Psoas muscle (tissue), 7 donors: ENCODE measurements at regions not wholly inside any gene's neighbourhood (a gene's known extent, or its start where the extent isn't known, plus 50 kb on each side); places are given as distances from the start of the nearest gene placed in this dataset.
"Not testable (repeated sequence)": the region's sequence is repeated elsewhere in the genome, so short reads cannot be mapped to it uniquely, and the experiment has no call there.

Experiments
- ATAC-seq, 4 donors: fragments of 200-7000 bp; cut with Tn5 transposase; one replicate each; pipeline ENCODE4 v1.9.1; 2020; ENCODE audit warnings: moderate library complexity in 3 of 4, mild to moderate bottlenecking in 2 of 4
- DNase-seq, 2 donors: peaks; one replicate each; pipeline ENCODE4 v3.0.0-alpha.2; 2020
- H3K27ac ChIP-seq: fragments of 200-600 bp; one replicate; pipeline ENCODE4 v1.8.0; 2022
- H3K27me3 ChIP-seq, 3 donors: fragments of 200-600 bp in 1 of 3; one replicate each; pipeline versions ENCODE4 v1.6.1 to v1.8.0; 2013 to 2022; ENCODE audit warnings: low read length in 2 of 3, mild to moderate bottlenecking in 2 of 3, moderate library complexity in 1 of 3; ENCODE audit not compliant: insufficient read depth in 3 of 3
- H3K36me3 ChIP-seq, 2 donors: fragments of 200-600 bp in 1 of 2; one replicate each; pipeline versions ENCODE4 v1.6.1 to v1.8.0; 2013 to 2022; ENCODE audit warnings: low read depth in 1 of 2, mild to moderate bottlenecking in 1 of 2, moderate library complexity in 1 of 2; ENCODE audit not compliant: insufficient read depth in 1 of 2
- H3K4me1 ChIP-seq: fragments of 200-600 bp; one replicate; pipeline ENCODE4 v1.8.0; 2022
- H3K4me3 ChIP-seq: fragments of 200-600 bp; one replicate; pipeline ENCODE4 v1.8.0; 2022; ENCODE audit warnings: mild to moderate bottlenecking
- H3K9me3 ChIP-seq: fragments of 200-600 bp; one replicate; pipeline ENCODE4 v1.8.0; 2022
- WGBS, 3 donors: extraction: QIAGEN DNeasy Blood & Tissue Kit; methylation state at CpG; one replicate each; pipeline versions ENCODE4 v1.1.6 to v1.1.7; 2013; 5-methylcytosine and 5-hydroxymethylcytosine counted together
- intact Hi-C, 2 donors: fragments of 100-400 bp; cut with DNase I; formaldehyde crosslinking; loops; one replicate each; pipeline versions ENCODE4 v1.11.0 to v1.14.2; 2022
- TF ChIP-seq, protein P1 (sequence below): fragments of 200-600 bp; IDR thresholded peaks from one replicate; pipeline ENCODE4 v1.8.0; 2022; ENCODE audit warnings: antibody characterized with exemption
- donor health status: healthy with polysubstance abuse.
- donor health status: DM: no; HTN: no; CAD: no; lungs with moderate emphysema.
- donor health status: Bipolar disorder and iron deficiency.
- donor health status: healthy.
- donor health status: DM: yes; HTN: yes; CAD: no.
- donor health status: DM: no; HTN: no; CAD: no.
- donor health status: DM: yes; HTN: yes; CAD: no.

DNA sequence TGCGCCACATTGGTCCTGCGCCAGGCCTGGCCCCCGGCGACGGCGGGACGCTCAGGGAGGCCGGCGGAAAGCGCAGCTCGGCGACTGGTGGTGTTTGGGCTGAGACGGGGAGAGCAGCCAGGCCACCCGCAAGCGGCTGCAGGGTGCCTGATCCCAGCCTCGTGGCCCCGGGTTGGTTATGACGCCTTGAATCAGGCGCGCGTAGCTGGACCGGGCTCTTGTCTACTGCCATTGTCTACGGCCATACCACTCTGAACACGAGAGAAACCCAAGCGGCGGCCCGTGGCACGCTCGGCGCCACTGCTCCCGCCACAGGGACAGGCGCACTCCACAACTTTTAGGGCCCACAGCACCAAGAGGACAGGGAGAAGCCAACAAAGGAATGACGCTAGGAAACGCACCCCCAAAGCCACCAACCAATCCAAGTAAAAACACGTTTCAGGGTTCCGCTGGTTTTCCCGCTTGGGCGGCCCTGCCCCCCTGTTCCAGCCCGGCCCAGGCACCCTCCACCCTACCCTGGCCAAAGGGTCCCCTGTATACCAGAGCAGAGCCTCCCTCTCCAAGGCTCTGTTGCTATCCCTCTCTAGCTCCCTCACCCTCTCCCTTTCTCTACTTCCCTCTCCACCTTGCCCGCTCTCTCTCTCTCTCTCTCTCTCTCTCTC, 1849.3 kb upstream of the DEFB115 start:
- TF ChIP-seq, protein P1, sequence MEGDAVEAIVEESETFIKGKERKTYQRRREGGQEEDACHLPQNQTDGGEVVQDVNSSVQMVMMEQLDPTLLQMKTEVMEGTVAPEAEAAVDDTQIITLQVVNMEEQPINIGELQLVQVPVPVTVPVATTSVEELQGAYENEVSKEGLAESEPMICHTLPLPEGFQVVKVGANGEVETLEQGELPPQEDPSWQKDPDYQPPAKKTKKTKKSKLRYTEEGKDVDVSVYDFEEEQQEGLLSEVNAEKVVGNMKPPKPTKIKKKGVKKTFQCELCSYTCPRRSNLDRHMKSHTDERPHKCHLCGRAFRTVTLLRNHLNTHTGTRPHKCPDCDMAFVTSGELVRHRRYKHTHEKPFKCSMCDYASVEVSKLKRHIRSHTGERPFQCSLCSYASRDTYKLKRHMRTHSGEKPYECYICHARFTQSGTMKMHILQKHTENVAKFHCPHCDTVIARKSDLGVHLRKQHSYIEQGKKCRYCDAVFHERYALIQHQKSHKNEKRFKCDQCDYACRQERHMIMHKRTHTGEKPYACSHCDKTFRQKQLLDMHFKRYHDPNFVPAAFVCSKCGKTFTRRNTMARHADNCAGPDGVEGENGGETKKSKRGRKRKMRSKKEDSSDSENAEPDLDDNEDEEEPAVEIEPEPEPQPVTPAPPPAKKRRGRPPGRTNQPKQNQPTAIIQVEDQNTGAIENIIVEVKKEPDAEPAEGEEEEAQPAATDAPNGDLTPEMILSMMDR, result no peak
- ATAC-seq (peak in 1 of 4 donors; percentile 19), DNase-seq (peak in 1 of 2 donors; percentile 46)
- intact Hi-C loops, result no loop called here
- Histone ChIP-seq H3K36me3 (no peaks in the 10 kb centered on the region), H3K4me1 (no peaks in the 10 kb centered on the region), H3K9me3 (no peaks in the 10 kb centered on the region), H3K27me3 (peaks cover 0 to 7% (median 0%) of the 10 kb centered on the region in 3 donors), H3K4me3 (no peak overlapping the region), H3K27ac (no peak overlapping the region)
- WGBS, 3 donors, result 39 to 54% (median 45%) methylated on average over 35 to 40 of the region's 40 CpGs

DNA sequence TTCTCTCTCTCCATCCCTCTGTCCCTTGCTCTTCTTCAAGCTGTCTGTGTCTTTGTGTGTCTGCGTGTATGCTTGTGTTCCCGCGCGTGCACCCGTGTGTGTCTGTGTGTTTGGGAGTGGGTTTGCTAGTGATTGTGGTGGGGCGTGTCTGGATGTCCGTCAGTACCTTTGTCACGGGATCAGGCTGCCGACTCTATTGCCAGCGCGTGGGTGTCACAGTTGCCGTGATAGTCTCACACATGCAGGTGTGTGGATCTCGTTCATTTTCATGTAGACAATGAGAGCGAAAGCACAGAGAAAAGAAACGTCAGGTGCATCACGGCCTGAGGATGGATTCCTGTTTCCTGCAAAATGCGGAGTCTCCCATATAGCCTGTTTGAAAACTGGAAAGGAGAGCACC, 1848.8 kb upstream of the DEFB115 start:
- DNase-seq, H3K36me3 ChIP-seq, H3K9me3 ChIP-seq, intact Hi-C loops, H3K27ac ChIP-seq, H3K4me3 ChIP-seq, H3K4me1 ChIP-seq, ATAC-seq, H3K27me3 ChIP-seq: not testable (repeated sequence)
- 50 to 57% (median 54%) methylated on average over 17 of the region's 17 CpGs for WGBS, 3 donors

DNA sequence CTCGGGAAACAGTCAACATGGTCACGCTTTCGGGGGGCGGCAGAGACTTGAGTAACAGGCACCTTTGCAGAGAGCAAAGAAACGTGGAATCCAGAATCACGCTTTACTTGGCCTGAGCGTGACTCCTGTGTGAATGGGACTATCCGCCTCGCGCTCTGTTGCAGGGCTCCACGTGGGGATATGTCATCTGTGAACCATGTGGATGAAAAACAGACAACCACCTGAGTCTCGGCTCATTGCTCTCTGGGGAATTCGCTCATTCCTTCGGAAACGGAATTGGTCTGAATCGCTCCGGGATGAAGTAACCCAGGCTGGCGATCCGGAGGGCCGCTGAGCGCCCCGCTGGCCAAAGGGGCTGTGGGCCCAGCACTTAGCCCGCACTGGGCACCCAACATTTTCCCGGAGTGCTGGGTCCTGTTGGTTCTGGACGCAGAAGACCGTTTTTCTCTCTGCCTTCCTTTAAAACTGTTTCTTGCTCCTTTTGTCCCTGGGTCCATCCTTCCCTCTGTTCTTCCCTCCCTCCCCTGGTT, 1848.2 kb upstream of the DEFB115 start:
- H3K27me3 ChIP-seq, result not testable (repeated sequence)
- WGBS, 3 donors, result 47 to 58% (median 48%) methylated on average over 26 of the region's 26 CpGs

DNA sequence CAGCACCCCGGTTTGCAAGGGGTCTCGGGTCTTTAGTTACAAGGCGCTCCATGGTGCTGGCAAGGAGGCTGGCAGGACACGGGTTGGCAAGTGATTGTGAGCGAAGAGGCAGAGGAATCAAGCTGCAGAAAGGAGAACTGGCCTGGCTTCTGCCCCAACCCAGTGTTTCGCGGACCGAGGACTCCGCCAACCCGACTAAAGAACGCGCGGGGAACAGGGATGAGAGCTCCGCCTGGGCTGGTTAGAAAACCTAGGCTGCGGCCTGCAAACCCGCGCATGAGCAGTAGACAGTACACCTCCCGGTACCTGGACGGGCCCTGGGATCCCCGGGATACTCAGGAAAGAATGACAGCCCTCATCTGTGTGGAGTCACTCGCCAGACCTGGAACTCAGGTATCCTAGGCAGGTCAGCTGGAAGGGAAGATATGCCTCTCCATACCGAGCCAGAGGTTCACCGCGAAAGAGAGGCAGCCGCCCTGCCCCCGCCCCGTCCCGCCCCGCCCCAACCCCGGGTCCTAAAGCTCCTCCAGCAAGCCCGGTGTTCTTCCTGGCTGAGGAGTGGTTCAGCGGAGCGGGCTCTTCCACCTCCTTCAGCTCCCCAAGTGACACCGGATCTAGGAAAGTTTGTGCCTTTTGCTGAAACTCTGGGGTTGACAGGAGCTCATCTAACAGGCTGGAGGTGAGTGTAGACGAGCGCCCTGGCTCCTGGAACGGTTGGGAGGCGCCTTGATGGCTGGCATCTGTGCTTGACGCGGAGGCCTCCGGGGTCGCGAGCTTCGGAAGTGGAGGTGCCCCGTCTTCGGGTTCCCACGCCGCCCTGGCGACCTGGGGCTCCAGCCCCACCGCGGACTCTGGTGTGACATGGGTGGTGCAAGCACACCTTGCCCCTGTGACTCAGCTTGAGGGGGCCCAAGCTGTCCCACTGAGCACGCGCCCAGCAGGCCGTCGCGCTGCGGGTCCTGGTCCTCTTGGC, 1847.3 kb upstream of the DEFB115 start:
- H3K27me3 ChIP-seq, result peaks cover 0 to 7% (median 0%) of the 10 kb centered on the region in 3 donors
- peak in 1 of 4 donors; percentile 27 for ATAC-seq
- WGBS, 3 donors, result 40 to 49% (median 43%) methylated on average over 55 to 57 of the region's 57 CpGs

More for the DNA sequence above, 1848.2 kb upstream of the DEFB115 start:
- H3K9me3 ChIP-seq, ATAC-seq, H3K27ac ChIP-seq, DNase-seq, H3K36me3 ChIP-seq, H3K4me1 ChIP-seq, H3K4me3 ChIP-seq, intact Hi-C loops: not testable (repeated sequence)

DNA sequence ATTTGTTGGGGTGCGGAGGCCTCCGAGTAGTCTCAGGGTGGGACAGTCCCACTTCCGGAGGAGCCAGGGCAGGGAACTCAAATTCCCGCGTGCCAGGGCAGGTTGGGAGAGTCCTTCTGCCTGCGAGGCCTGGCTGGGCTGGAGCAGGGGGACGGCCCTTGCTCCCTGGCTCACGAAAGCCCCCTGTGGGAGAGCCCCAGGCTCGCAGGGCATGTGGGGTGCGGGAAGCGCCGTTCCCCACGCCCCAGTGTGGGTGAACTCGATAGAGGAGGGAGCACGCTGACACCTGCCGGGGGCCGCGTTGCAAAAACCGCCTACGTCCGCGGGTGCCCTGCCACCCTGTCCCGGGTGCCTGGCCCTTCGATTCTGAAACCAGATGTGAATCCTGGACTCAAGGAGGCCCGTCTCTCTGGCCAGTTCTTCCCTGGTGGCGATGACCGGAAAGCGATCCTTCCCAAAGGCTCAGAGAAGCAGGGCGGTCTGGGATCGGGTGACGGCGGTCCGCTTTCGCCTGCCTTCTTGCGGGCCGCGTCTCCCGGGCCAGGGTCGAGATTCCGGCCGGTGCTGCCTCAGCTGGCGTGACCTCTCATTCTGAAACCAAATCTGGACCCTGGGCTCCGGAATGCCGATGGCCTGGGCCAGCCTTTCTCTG, 1846.5 kb upstream of the DEFB115 start:
- no peak overlapping the region for H3K4me3 ChIP-seq
- H3K36me3 ChIP-seq, result no peaks in the 10 kb centered on the region
- DNase-seq (peak in 1 of 2 donors; percentile 43), ATAC-seq (no peak)
- intact Hi-C loops, result no loop called here
- H3K27ac ChIP-seq, result no peak overlapping the region
- peaks cover 0 to 7% (median 0%) of the 10 kb centered on the region in 3 donors for H3K27me3 ChIP-seq
- H3K4me1 ChIP-seq, result no peaks in the 10 kb centered on the region
- WGBS, 3 donors, result 38 to 51% (median 48%) methylated on average over 44 of the region's 44 CpGs
- TF ChIP-seq, protein P1, result no peak
- no peaks in the 10 kb centered on the region for H3K9me3 ChIP-seq

More for the DNA sequence above, 1847.3 kb upstream of the DEFB115 start:
- TF ChIP-seq, protein P1, result no peak
- Histone ChIP-seq H3K36me3 (no peaks in the 10 kb centered on the region), H3K27ac (no peak overlapping the region), H3K9me3 (no peaks in the 10 kb centered on the region), H3K4me3 (no peak overlapping the region), H3K4me1 (no peaks in the 10 kb centered on the region)
- DNase-seq, result peak in 1 of 2 donors; percentile 49
- intact Hi-C loops, result no loop called here

DNA sequence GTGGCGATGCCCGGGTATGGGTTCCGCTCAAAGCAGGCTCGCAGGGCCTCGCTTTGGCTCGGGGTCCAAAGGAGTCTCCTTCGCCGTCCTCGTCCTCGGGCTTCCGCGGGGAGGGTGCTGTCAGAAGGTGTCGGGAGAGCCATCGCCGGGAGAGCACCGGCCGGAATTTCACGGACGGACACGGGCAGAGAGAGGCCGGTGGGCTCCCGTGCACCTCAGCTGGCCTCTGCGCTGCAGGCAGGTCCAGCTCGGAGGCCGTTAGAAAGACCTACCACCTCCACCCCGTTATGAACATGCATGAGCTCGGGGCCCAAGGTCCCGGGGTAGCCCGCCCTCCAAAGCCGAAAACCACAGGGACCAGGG, 1846.0 kb upstream of the DEFB115 start:
- H3K9me3 ChIP-seq, H3K27ac ChIP-seq, H3K4me3 ChIP-seq, intact Hi-C loops, H3K4me1 ChIP-seq, H3K27me3 ChIP-seq, ATAC-seq, DNase-seq, H3K36me3 ChIP-seq: not testable (repeated sequence)
- WGBS, 3 donors, result 42 to 62% (median 47%) methylated on average over 29 to 30 of the region's 30 CpGs
